ENCODE measurements at regions not wholly inside any gene's neighbourhood (a gene's known extent, or its start where the extent isn't known, plus 50 kb on each side); places are given as distances from the start of the nearest gene placed in this dataset.

DNA sequence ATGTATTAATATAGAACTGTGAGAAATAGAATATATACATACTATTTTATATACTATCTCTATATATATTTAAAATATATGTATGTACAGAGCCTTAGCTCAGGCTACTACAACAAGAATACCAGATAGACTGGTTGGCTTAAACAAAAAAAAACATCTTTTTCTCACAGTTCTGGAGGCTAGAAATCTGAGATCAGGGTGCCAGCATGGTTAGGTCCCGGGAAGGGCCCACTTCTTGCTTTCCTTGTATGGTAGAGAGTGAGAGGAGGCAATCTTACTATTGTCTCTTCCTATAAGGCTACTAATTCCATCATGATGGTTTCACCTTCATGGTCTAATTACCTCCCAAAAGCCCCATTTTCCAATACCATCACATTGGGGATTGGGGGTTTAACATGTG is 613.0 kb downstream of the ZNF608 start:
- TF ChIP-seq POLR2AphosphoS5 (IDR thresholded peaks at IDR 0.05; ENCODE audit: low read depth, low read length) (no peak), TAF1 (IDR thresholded peaks at IDR 0.05; ENCODE audit: borderline replicate concordance, insufficient read depth, low read length) (no peak)
- TF ChIP-seq, protein P1, sequence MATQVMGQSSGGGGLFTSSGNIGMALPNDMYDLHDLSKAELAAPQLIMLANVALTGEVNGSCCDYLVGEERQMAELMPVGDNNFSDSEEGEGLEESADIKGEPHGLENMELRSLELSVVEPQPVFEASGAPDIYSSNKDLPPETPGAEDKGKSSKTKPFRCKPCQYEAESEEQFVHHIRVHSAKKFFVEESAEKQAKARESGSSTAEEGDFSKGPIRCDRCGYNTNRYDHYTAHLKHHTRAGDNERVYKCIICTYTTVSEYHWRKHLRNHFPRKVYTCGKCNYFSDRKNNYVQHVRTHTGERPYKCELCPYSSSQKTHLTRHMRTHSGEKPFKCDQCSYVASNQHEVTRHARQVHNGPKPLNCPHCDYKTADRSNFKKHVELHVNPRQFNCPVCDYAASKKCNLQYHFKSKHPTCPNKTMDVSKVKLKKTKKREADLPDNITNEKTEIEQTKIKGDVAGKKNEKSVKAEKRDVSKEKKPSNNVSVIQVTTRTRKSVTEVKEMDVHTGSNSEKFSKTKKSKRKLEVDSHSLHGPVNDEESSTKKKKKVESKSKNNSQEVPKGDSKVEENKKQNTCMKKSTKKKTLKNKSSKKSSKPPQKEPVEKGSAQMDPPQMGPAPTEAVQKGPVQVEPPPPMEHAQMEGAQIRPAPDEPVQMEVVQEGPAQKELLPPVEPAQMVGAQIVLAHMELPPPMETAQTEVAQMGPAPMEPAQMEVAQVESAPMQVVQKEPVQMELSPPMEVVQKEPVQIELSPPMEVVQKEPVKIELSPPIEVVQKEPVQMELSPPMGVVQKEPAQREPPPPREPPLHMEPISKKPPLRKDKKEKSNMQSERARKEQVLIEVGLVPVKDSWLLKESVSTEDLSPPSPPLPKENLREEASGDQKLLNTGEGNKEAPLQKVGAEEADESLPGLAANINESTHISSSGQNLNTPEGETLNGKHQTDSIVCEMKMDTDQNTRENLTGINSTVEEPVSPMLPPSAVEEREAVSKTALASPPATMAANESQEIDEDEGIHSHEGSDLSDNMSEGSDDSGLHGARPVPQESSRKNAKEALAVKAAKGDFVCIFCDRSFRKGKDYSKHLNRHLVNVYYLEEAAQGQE (IDR thresholded peaks at IDR 0.05; ENCODE audit: insufficient read depth in 1 of 2, low read depth in 2 of 2, low read length in 2 of 2): no peak
